ENCODE measurements at regions not wholly inside any gene's neighbourhood (a gene's known extent, or its start where the extent isn't known, plus 50 kb on each side); places are given as distances from the start of the nearest gene placed in this dataset.

DNA sequence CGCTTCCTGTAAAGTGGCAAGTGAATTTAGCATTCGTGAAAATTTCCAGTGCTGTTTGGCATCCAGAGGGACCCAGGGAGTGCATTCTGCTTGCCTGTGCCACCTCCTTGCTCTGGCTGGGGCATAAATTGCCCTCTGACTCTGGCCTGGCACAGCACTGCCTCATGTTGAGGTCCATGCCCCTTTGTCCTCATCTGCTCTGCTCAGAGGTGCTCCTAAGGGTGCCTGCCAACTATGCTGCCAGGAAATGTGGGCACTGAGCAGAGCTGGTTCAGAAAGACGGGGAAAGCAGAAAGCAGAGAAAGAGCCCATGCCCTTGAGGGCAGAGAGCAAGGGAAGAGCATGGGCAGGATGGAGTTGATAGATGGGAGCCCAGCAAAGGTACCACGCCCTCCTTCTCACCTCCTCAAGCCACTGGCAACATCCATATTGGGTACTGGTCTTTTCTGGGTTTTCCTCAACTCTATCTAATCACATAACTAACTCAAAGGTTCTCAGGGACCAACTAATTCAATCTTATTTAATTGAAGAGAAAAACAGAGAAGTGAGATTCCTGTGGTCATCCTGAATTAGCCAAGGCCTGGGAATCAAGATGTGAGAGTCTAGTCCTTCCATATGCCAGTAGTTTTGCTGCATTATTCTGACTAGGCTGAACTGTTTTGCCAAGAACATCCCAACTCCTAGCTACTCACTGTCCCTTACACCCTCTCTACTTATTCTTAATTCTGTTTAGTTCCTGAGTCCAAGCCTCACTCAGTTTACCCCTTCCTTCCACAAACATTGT is 441.5 kb upstream of the TNP1 start:
- TF ChIP-seq, protein P1, sequence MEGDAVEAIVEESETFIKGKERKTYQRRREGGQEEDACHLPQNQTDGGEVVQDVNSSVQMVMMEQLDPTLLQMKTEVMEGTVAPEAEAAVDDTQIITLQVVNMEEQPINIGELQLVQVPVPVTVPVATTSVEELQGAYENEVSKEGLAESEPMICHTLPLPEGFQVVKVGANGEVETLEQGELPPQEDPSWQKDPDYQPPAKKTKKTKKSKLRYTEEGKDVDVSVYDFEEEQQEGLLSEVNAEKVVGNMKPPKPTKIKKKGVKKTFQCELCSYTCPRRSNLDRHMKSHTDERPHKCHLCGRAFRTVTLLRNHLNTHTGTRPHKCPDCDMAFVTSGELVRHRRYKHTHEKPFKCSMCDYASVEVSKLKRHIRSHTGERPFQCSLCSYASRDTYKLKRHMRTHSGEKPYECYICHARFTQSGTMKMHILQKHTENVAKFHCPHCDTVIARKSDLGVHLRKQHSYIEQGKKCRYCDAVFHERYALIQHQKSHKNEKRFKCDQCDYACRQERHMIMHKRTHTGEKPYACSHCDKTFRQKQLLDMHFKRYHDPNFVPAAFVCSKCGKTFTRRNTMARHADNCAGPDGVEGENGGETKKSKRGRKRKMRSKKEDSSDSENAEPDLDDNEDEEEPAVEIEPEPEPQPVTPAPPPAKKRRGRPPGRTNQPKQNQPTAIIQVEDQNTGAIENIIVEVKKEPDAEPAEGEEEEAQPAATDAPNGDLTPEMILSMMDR (IDR thresholded peaks at IDR 0.05; ENCODE audit: insufficient read depth, low read depth, low read length), result no peak
- no peak for TF ChIP-seq EZH2 (IDR thresholded peaks at IDR 0.05; ENCODE audit: insufficient read depth, low read length)
- no peak overlapping the region for H3K27ac ChIP-seq (ENCODE audit: low read depth, low read length)
- no peaks in the 10 kb centered on the region for H3K36me3 Mint-ChIP-seq (ENCODE audit: low read depth, unreplicated experiment)
- no peaks in the 10 kb centered on the region for H3K79me2 ChIP-seq (ENCODE audit: insufficient read depth, low read length)
- H3K4me3 Mint-ChIP-seq (ENCODE audit: unreplicated experiment), result no peak overlapping the region
- H3K4me1 ChIP-seq (ENCODE audit: insufficient read depth, low read length), result no peaks in the 10 kb centered on the region
- no peak overlapping the region for H3K4me3 ChIP-seq (ENCODE audit: insufficient read depth, low read depth, low read length)
- H3K4me2 ChIP-seq (ENCODE audit: low read length), result no peak overlapping the region
- H3K27me3 Mint-ChIP-seq (ENCODE audit: low read depth, unreplicated experiment), result peaks cover 15% of the 10 kb centered on the region
- no peaks in the 10 kb centered on the region for H3K36me3 ChIP-seq (ENCODE audit: insufficient read depth, low read length)
- H3K9ac ChIP-seq (ENCODE audit: low read length), result no peak overlapping the region
- H3K9me3 ChIP-seq (ENCODE audit: insufficient read depth, low read depth, low read length), result no peaks in the 10 kb centered on the region
- H3K9me3 Mint-ChIP-seq (ENCODE audit: unreplicated experiment), result peaks cover 10% of the 10 kb centered on the region
- DNase-seq (ENCODE audit: low read depth) (no peak), FAIRE-seq (no peak)
- peaks cover 3% of the 10 kb centered on the region for H3K4me1 Mint-ChIP-seq (ENCODE audit: low read depth, unreplicated experiment)
- H3K27me3 ChIP-seq (ENCODE audit: insufficient read depth, low read length), result no peaks in the 10 kb centered on the region
- no peak overlapping the region for H3K27ac Mint-ChIP-seq (ENCODE audit: unreplicated experiment)
- no peaks in the 10 kb centered on the region for H4K20me1 ChIP-seq (ENCODE audit: insufficient read depth, low read length)
- H2AFZ ChIP-seq (ENCODE audit: low read depth, low read length), result no peak overlapping the region

DNA sequence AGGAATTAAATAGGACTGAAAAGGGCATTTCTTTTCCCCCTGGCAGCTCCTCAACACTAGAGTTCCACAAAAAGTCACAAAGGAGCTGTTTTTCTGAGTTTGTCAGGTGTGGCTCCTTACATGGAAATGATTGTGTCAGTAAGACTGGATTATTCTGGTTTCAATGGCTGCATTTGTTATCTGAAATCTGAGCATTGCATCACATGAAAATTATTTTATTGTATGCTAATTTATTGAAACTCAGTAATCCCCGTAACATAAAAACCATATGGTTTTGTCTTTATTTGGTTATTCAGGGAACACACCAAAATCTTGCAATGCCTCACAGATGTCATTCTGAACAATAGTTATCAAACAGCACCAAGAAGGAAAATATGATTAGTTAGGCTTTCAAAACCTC is 439.7 kb upstream of the TNP1 start:
- H3K27ac ChIP-seq (ENCODE audit: low read depth, low read length), result no peak overlapping the region
- DNase-seq (ENCODE audit: low read depth), result no peak
- no peak overlapping the region for H2AFZ ChIP-seq (ENCODE audit: low read depth, low read length)
- no peak overlapping the region for H3K4me3 Mint-ChIP-seq (ENCODE audit: unreplicated experiment)
- no peak for FAIRE-seq
- peaks cover 12% of the 10 kb centered on the region for H3K27me3 Mint-ChIP-seq (ENCODE audit: low read depth, unreplicated experiment)
- no peak overlapping the region for H3K4me3 ChIP-seq (ENCODE audit: insufficient read depth, low read depth, low read length)
- no peaks in the 10 kb centered on the region for H3K9me3 ChIP-seq (ENCODE audit: insufficient read depth, low read depth, low read length)
- no peaks in the 10 kb centered on the region for H3K27me3 ChIP-seq (ENCODE audit: insufficient read depth, low read length)
- no peaks in the 10 kb centered on the region for H4K20me1 ChIP-seq (ENCODE audit: insufficient read depth, low read length)
- peaks cover 3% of the 10 kb centered on the region for H3K4me1 Mint-ChIP-seq (ENCODE audit: low read depth, unreplicated experiment)
- H3K4me2 ChIP-seq (ENCODE audit: low read length), result no peak overlapping the region
- peaks cover 5% of the 10 kb centered on the region for H3K9me3 Mint-ChIP-seq (ENCODE audit: unreplicated experiment)
- H3K27ac Mint-ChIP-seq (ENCODE audit: unreplicated experiment), result no peak overlapping the region
- H3K4me1 ChIP-seq (ENCODE audit: insufficient read depth, low read length), result no peaks in the 10 kb centered on the region
- no peak for TF ChIP-seq EZH2 (IDR thresholded peaks at IDR 0.05; ENCODE audit: insufficient read depth, low read length)
- TF ChIP-seq, protein P1 (IDR thresholded peaks at IDR 0.05; ENCODE audit: insufficient read depth, low read depth, low read length), result no peak
- no peaks in the 10 kb centered on the region for H3K36me3 Mint-ChIP-seq (ENCODE audit: low read depth, unreplicated experiment)
- no peaks in the 10 kb centered on the region for H3K36me3 ChIP-seq (ENCODE audit: insufficient read depth, low read length)
- H3K79me2 ChIP-seq (ENCODE audit: insufficient read depth, low read length), result no peaks in the 10 kb centered on the region
- H3K9ac ChIP-seq (ENCODE audit: low read length), result no peak overlapping the region

DNA sequence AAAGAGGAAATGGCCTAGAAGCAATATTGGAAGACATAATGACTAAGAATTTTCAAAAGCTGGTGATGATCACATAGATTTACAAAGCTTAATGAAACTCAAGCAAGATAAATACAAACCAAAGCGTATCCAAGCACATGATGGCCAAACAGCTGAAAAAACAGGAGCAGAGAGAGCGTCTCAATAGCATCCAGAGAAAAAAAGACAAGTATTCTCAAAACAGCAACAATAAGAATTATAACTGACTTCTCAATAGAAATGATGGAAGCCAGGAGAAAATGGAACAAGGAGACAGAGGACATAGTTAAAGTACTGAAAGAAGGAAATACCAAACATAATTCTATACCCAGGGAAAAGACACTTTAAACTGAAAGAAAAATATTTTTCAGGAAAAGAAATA is 437.2 kb upstream of the TNP1 start:
- H3K27me3 Mint-ChIP-seq (ENCODE audit: low read depth, unreplicated experiment), result no peaks in the 10 kb centered on the region
- Histone ChIP-seq H3K27ac (ENCODE audit: low read depth, low read length) (no peak overlapping the region), H3K36me3 (ENCODE audit: insufficient read depth, low read length) (no peaks in the 10 kb centered on the region), H2AFZ (ENCODE audit: low read depth, low read length) (no peak overlapping the region), H3K4me3 (ENCODE audit: insufficient read depth, low read depth, low read length) (no peak overlapping the region), H4K20me1 (ENCODE audit: insufficient read depth, low read length) (no peaks in the 10 kb centered on the region), H3K9me3 (ENCODE audit: insufficient read depth, low read depth, low read length) (no peaks in the 10 kb centered on the region), H3K27me3 (ENCODE audit: insufficient read depth, low read length) (no peaks in the 10 kb centered on the region), H3K79me2 (ENCODE audit: insufficient read depth, low read length) (no peaks in the 10 kb centered on the region), H3K9ac (ENCODE audit: low read length) (no peak overlapping the region), H3K4me2 (ENCODE audit: low read length) (no peak overlapping the region), H3K4me1 (ENCODE audit: insufficient read depth, low read length) (no peaks in the 10 kb centered on the region)
- peaks cover 3% of the 10 kb centered on the region for H3K4me1 Mint-ChIP-seq (ENCODE audit: low read depth, unreplicated experiment)
- no peak overlapping the region for H3K4me3 Mint-ChIP-seq (ENCODE audit: unreplicated experiment)
- H3K36me3 Mint-ChIP-seq (ENCODE audit: low read depth, unreplicated experiment), result no peaks in the 10 kb centered on the region
- TF ChIP-seq EZH2 (IDR thresholded peaks at IDR 0.05; ENCODE audit: insufficient read depth, low read length), result no peak
- TF ChIP-seq, protein P1 (IDR thresholded peaks at IDR 0.05; ENCODE audit: insufficient read depth, low read depth, low read length), result no peak
- H3K27ac Mint-ChIP-seq (ENCODE audit: unreplicated experiment), result no peak overlapping the region
- DNase-seq (ENCODE audit: low read depth) (no peak), FAIRE-seq (peak; percentile 50)
- peaks cover 5% of the 10 kb centered on the region for H3K9me3 Mint-ChIP-seq (ENCODE audit: unreplicated experiment)
